GM12865 (cell line): ENCODE measurements at regions not wholly inside any gene's neighbourhood (a gene's known extent, or its start where the extent isn't known, plus 50 kb on each side); places are given as distances from the start of the nearest gene placed in this dataset.

Source experiments
- DNase-seq: peaks from one replicate; pipeline ENCODE4 v3.0.0; 2010; ENCODE audit warnings: low read depth
- H3K4me3 ChIP-seq: 2 replicates; pipeline ENCODE4 v1.5.1; 2011; ENCODE audit warnings: mild to moderate bottlenecking, low read depth, low read length, control low read depth
- TF ChIP-seq, protein P1 (sequence below): IDR thresholded peaks from 2 replicates; pipeline ENCODE4 v1.5.1; 2011; ENCODE audit warnings: low read length, control low read depth, low read depth, inconsistent platforms; ENCODE audit not compliant: insufficient read depth; ENCODE audit errors: missing control alignments

DNA sequence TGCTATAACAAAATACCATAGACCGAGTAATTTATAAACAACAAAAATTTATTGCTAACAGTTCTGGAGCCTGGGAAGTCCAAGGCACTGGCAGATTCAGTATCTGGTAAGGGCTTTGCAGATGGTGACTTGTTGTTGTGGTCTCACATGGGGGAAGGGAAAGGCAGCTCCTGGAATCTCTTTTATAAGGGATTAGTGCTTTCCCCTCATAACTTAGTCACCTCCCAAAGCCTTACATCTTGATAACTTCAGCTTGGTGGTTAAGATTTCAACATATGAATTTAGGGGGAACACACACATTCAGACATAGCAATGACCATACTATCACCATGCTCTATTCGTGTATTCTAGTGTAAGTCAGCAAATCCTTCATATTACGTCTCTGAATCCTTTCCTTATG lies 447.6 kb upstream of the TCF4 start:
- TF ChIP-seq, protein P1, sequence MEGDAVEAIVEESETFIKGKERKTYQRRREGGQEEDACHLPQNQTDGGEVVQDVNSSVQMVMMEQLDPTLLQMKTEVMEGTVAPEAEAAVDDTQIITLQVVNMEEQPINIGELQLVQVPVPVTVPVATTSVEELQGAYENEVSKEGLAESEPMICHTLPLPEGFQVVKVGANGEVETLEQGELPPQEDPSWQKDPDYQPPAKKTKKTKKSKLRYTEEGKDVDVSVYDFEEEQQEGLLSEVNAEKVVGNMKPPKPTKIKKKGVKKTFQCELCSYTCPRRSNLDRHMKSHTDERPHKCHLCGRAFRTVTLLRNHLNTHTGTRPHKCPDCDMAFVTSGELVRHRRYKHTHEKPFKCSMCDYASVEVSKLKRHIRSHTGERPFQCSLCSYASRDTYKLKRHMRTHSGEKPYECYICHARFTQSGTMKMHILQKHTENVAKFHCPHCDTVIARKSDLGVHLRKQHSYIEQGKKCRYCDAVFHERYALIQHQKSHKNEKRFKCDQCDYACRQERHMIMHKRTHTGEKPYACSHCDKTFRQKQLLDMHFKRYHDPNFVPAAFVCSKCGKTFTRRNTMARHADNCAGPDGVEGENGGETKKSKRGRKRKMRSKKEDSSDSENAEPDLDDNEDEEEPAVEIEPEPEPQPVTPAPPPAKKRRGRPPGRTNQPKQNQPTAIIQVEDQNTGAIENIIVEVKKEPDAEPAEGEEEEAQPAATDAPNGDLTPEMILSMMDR = no peak
- no peak overlapping the region for H3K4me3 ChIP-seq
- DNase-seq = no peak

DNA sequence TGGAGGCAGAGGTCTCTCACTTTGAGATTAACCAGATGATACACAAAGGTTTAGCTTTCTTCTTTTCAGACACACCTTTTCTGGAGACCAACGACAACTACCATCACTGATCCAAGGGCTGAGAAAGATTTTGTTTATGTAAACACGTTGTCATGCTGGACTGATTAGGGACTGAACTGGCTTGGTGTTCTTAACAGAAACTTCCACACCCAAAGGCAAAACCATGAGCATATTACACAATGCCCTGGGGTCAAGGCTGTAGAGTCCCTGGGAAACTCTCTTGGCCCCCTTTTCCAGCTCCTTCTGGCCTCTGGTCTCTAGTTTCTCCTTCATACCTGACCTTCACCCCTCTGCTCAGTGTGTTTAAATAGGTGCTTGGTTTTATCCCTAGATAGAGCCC lies 447.0 kb upstream of the TCF4 start:
- TF ChIP-seq, protein P1 = no peak
- no peak for DNase-seq
- no peak overlapping the region for H3K4me3 ChIP-seq

DNA sequence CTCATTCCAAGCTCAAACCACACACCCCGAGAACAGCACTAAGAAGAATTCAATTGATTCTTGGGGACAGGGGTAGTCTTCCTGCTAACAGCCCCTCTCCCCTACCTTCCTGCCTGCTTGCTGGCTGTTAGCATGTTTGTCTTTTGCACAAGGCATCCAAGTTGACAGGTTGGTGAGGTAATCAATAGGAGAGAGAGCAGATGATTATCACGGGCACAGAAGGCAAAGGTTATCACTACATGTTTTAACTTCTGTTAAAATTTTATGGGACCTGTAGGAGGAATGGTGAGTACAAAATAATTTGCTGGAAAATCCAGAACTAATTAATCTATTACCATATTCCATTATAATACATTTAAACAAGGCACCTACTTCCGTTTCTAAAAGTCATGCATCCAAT lies 442.1 kb upstream of the TCF4 start:
- no peak overlapping the region for H3K4me3 ChIP-seq
- TF ChIP-seq, protein P1 = no peak
- DNase-seq = no peak

DNA sequence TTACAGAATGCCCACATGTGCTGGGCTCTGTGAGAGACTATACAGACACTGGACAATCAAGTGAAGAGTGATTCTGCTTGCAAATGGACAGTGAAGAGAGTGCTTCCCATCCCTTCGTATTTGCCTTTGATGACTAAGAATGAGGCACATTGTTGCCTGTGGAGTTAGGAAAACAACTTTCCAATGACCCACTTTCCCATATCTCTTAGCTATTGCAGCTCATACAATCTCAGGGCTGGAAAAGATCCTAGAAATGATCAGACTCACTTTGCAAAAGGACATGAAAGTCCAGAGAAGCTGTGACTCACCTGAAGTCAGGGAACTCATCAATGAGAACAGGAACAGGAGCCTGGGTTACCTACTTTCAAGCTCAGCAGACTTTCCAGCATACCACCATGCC lies 440.5 kb upstream of the TCF4 start:
- no peak for DNase-seq
- TF ChIP-seq, protein P1 = no peak
- no peak overlapping the region for H3K4me3 ChIP-seq

GRCh38 chr18:56026509-56026908 lies 438.5 kb upstream of the TCF4 start:
- H3K4me3 ChIP-seq = no peak overlapping the region
- TF ChIP-seq, protein P1 = no peak
- DNase-seq = no peak

DNA sequence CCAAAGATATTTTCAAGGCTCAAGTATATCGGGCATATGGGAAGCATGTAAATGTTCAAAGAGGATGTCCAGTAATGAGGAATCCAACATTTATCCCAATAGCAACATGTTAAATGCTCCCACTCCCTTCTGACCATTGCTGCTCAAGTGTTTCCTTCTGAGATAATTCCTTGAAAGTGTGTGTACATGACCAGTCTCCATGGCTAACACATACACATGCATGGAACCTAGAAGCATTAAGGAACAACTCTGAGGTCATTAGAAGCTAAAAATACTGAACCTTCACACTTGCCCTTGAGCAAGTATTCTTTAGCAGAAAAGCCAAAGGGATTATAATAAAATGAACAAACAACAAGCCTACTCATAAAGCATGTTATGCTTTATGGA lies 433.8 kb upstream of the TCF4 start:
- no peak overlapping the region for H3K4me3 ChIP-seq
- TF ChIP-seq, protein P1 = no peak
- DNase-seq = no peak

GRCh38 chr18:56021136-56021808 lies 433.3 kb upstream of the TCF4 start:
- DNase-seq = no peak
- TF ChIP-seq, protein P1 = no peak
- H3K4me3 ChIP-seq = no peak overlapping the region
